GM12874 (cell line): ENCODE measurements at regions not wholly inside any gene's neighbourhood (a gene's known extent, or its start where the extent isn't known, plus 50 kb on each side); places are given as distances from the start of the nearest gene placed in this dataset.

Experiments
- TF ChIP-seq, protein P1 (sequence below): IDR thresholded peaks from 2 replicates; pipeline ENCODE4 v1.5.1; 2011; ENCODE audit warnings: low read depth, mild to moderate bottlenecking, control low read depth, low read length, moderate library complexity; ENCODE audit not compliant: insufficient read depth

DNA sequence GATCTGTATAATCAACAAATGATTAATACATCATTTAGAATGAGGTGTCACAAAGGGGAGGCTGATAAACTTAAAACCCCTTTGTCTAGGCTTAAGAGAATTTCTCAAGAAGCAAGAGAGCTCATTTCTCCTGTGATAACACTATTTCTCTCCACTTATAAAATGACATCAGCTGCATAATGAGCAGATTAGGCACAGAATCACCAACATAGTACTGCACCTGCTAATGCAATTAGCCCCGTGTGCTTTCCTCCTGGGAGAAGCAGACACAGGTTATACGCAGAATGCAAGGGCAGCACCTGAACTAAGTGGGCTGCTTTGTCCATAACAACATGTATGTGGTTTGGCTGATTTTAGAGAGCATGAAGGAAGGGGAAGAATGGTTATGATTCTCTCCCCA lies 515.3 kb upstream of the CFAP20DC start:
- TF ChIP-seq, protein P1, sequence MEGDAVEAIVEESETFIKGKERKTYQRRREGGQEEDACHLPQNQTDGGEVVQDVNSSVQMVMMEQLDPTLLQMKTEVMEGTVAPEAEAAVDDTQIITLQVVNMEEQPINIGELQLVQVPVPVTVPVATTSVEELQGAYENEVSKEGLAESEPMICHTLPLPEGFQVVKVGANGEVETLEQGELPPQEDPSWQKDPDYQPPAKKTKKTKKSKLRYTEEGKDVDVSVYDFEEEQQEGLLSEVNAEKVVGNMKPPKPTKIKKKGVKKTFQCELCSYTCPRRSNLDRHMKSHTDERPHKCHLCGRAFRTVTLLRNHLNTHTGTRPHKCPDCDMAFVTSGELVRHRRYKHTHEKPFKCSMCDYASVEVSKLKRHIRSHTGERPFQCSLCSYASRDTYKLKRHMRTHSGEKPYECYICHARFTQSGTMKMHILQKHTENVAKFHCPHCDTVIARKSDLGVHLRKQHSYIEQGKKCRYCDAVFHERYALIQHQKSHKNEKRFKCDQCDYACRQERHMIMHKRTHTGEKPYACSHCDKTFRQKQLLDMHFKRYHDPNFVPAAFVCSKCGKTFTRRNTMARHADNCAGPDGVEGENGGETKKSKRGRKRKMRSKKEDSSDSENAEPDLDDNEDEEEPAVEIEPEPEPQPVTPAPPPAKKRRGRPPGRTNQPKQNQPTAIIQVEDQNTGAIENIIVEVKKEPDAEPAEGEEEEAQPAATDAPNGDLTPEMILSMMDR: no peak

DNA sequence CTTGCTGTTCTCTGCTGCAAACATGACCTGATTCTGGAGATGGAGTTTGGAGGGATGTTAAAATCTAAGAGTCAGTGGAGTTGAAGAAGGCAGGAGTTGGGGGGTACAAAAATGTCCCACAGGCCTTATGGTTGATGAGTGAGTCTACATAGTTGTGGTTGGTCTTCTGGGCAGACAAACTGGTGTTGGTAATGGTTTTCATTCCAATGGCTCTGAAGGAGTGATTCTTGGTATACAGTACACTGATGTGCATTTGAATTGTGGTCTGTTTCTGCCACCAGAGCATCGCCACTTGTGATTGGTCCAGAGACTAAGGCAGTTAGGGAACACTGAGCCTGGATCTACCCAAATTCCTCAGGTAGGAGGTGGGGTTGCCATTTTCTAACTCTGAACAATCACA lies 514.1 kb upstream of the CFAP20DC start:
- TF ChIP-seq, protein P1: no peak

DNA sequence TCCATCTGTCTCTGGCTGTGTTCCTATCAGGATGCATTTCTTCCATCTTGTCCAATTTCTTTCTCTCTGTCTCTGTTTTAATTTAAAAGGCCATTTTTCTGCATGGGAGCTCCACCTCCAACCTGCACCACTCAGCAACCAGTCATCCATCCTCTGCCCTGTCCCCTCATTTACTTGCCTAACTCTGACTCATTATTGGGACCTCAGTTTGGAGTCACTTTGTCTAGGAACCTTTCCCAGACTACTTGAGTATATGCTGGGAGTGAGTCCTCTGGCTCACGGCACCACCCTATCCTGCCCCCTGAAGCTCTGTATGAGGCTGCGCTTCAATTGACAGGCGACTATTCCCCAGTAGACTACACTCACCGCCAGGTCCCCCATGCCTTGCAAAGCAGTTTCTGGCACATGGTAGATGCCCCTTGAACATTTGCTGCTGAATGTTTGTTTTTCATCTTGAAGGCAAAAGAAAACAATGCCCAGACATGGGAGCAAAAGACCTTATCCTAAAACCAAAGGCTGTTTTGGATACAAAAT lies 513.3 kb upstream of the CFAP20DC start:
- TF ChIP-seq, protein P1: no peak

DNA sequence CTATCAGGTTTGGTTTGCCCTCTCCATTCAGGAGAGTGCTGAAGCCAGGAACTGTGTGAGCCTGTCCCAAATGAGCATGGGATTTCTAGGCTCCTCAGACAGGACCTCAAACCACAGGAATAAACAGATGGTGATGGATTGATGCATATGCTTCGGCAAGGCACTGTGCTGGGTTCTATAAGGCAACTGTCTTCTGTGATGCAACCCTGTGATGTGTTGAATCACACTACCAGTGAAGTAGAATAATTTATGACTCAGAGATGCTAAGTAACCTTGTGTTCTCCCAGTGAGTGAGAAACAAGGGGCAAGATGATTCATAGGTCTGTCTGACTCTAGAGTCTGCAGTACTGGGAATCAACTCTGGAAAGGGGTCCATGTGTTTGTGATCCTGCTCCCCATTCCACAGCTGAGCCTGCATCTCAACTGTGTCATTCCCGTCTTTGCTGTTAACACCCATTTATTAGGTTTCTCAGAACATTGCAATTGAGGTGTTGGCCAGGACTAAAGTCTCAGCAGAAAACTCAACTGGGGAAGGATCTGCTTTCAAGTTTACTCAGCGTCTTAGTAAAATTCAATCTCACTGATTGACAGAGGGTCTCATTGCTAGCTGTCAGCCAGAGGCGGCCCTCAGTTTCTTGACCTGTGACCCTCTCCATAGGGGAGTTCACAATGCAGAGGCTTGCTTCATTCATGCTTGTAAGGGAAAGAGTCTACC lies 510.1 kb upstream of the CFAP20DC start:
- TF ChIP-seq, protein P1: no peak

DNA sequence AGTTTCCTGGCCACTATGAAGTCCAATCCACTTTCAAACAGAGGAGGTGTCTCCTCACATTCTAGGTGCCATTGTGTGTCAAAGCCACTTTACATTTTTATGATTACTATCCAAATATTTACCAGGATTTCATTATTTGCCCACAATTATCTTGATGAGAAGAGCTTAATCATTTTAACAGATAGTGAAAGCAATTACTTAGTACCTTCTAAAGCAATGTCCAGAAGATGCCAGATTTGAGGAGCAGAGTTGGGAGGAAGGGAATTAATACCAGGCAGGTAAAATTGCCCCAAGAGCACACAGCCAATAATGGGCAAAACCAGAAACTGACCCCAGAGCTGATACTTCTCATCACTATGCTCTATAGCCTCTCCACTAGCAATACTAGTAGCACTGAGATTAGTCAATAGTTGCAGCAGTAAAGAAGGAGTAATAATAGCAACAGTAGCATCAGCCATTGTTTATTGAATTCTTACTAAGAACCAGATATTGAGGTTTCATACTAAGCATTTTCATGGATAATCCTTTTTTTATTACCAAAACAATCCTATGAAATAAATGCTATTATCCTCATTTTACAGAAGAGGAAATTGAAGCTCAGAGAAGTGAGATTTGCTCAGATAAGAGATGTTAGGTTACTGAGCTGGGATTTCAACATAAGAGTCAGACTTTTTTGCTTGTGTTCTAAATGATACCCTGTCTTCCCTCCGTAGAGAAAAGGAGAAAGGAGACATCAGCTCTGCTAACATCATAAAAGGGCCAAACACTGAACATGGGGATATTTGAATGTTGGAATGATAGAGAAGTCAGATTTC lies 509.3 kb upstream of the CFAP20DC start:
- TF ChIP-seq, protein P1: no peak

DNA sequence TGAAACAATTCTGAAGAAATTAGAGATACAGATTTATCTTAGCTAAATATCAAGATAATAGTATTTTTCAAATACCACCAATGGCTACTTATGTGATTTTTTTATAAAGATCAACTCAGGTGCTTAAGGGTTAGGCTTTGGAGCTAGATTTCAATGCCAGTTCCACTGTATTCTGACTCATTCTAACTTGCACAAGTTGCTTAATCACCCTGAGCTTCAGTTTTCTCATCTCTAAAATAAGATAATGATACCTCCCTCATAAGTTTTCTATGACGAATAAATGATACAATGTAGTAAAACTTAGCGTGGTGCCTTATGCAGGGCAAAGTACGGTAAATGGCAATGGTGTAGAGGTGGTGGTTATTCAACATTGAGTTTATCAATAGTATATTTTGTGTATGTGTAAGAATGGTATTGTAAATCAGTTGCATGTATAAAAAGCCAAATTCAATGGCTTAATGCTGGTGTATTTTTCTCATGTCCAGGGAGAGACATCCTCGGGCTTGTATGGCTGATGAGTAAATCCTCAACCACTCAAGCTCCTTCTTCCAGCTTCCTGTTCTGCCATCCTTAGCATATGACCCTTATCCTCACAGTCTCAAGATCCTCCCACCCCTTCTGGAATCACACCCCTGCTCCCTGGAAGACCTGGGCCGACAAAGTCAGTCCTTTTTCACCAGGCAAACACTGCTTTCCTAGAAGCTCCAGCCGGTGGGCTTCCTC lies 505.9 kb upstream of the CFAP20DC start:
- TF ChIP-seq, protein P1: no peak

DNA sequence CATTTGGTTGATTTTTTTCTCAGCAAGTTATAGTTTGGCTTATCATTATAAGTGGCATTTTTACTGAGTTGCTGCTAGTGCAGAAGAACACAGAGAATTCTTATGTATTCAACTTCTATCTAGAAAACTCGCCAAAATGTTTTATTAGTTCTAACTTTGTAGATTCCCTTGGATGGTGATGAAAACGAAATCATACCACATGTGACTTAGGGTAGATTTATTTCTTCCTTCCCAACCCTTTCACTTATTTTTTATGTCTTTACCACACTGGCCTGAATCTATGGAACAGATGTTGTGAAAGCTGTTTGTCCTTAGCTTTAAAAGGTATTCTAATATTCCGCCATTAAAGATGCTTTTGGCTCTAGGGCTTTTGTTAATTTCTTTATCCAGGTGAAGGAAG lies 503.3 kb upstream of the CFAP20DC start:
- TF ChIP-seq, protein P1: no peak
